K562 (cell line): ENCODE measurements at regions not wholly inside any gene's neighbourhood (a gene's known extent, or its start where the extent isn't known, plus 50 kb on each side); places are given as distances from the start of the nearest gene placed in this dataset.

Experiments used
- ATAC-seq: fragments of 200-7000 bp; cut with Tn5 transposase; 3 replicates; pipeline ENCODE4 v1.9.1; 2020; ENCODE audit warnings: moderate library complexity
- BruUV-seq: library from RNA; stranded (reverse); fragments of 400-500 nt; replicated peaks from 2 replicates; lab custom pipeline; 2021; lab: Mats Ljungman, UMichigan
- CTCF ChIA-PET: fragments of 300-600 bp; formaldehyde crosslinking; extraction: SDS; loops from one replicate; lab custom pipeline; 2021; ENCODE audit warnings: low intra/inter-chr PET ratio; lab: Yijun Ruan, JAX
- POLR2A ChIA-PET: fragments of 300-600, 350-650 bp; sonication (Branson Sonifier 250); formaldehyde crosslinking; extraction: SDS; loops from one replicate; lab custom pipeline; 2021; ENCODE audit warnings: antibody characterized with exemption, inconsistent platforms; lab: Yijun Ruan, JAX
- DNase-seq, 4 experiments: peaks; one replicate each; pipeline versions ENCODE4 v3.0.0 to v3.0.0-alpha.2; 2011 to 2018; ENCODE audit warnings: low spot score in 3 of 4, mixed read lengths in 3 of 4; ENCODE audit errors: extremely low read depth in 1 of 4
- FAIRE-seq: peaks from 2 replicates; lab custom pipeline; 2011; peaks lifted over from hg19 to GRCh38; lab: Jason Lieb, UNC
- H2AFZ ChIP-seq: 2 replicates; pipeline ENCODE4 v1.6.0; 2011; ENCODE audit warnings: low read depth, low read length, control low read depth, inconsistent platforms
- H3K27ac ChIP-seq: fragments of 200-600 bp; 3 replicates; pipeline ENCODE4 v1.8.0; 2011; ENCODE audit warnings: low read depth, mild to moderate bottlenecking, control low read depth, inconsistent platforms, low read length, moderate library complexity, mixed read lengths; ENCODE audit errors: extremely low read depth
- H3K27me3 ChIP-seq, 2 experiments: fragments of 300-600 bp in 1 of 2; 2 replicates in 1 of 2; 3 replicates in 1 of 2; pipeline versions ENCODE4 v1.6.0 to v1.8.0; 2011; ENCODE audit warnings: inconsistent platforms in 2 of 2, low read length in 2 of 2, mild to moderate bottlenecking in 1 of 2, mixed read lengths in 1 of 2, moderate library complexity in 1 of 2; ENCODE audit not compliant: control insufficient read depth in 2 of 2, insufficient read depth in 2 of 2
- H3K36me3 ChIP-seq: fragments of 300-600 bp; 3 replicates; pipeline ENCODE4 v1.8.0; 2011; ENCODE audit warnings: mild to moderate bottlenecking, low read length, inconsistent platforms; ENCODE audit not compliant: control insufficient read depth, insufficient read depth
- H3K4me1 ChIP-seq, 2 experiments: fragments of 200-600 bp in 1 of 2; replicated peaks in 1 of 2; 2 replicates in 1 of 2; 3 replicates in 1 of 2; pipeline versions ENCODE4 v1.5.1 to v1.8.0; 2011; ENCODE audit warnings: inconsistent platforms in 2 of 2, low read length in 2 of 2, mild to moderate bottlenecking in 1 of 2, mixed read lengths in 1 of 2, moderate library complexity in 1 of 2; ENCODE audit not compliant: control insufficient read depth in 2 of 2, insufficient read depth in 2 of 2
- H3K4me2 ChIP-seq: 2 replicates; pipeline ENCODE4 v1.6.1; 2011; ENCODE audit warnings: low read length, control low read depth, inconsistent platforms, mixed read lengths; ENCODE audit not compliant: insufficient read depth
- H3K4me3 ChIP-seq: fragments of 200-600 bp; sonication (generic), shearing (Covaris generic); 2 replicates; pipeline ENCODE4 v1.5.1; 2016; ENCODE audit warnings: control low read depth, inconsistent platforms
- H3K79me2 ChIP-seq: fragments of 200-600 bp; 3 replicates; pipeline ENCODE4 v1.8.0; 2011; ENCODE audit warnings: low read length, inconsistent platforms; ENCODE audit not compliant: control insufficient read depth, insufficient read depth
- H3K9ac ChIP-seq, 2 experiments: 2 replicates each; pipeline versions ENCODE4 v1.6.0 to v1.6.1; 2011; ENCODE audit warnings: low read depth in 2 of 2, low read length in 2 of 2, control low read depth in 1 of 2, inconsistent platforms in 1 of 2, mild to moderate bottlenecking in 1 of 2, mixed read lengths in 1 of 2; ENCODE audit not compliant: insufficient read depth in 1 of 2
- H3K9me1 ChIP-seq: one replicate; pipeline ENCODE4 v1.6.0; 2011; ENCODE audit warnings: inconsistent platforms, mild to moderate bottlenecking, low read length, moderate library complexity; ENCODE audit not compliant: control insufficient read depth, insufficient read depth
- H3K9me3 ChIP-seq: replicated peaks from 2 replicates; pipeline ENCODE4 v1.5.1; 2011; ENCODE audit warnings: low read depth, low read length, inconsistent platforms; ENCODE audit not compliant: control insufficient read depth, insufficient read depth
- H4K20me1 ChIP-seq: replicated peaks from 2 replicates; pipeline ENCODE4 v1.6.1; 2011; ENCODE audit warnings: low read length, inconsistent platforms, mixed read lengths; ENCODE audit not compliant: control insufficient read depth, insufficient read depth
- BRF1 ChIP-seq: IDR thresholded peaks from 3 replicates; pipeline ENCODE4 v1.6.1; 2011; ENCODE audit warnings: borderline replicate concordance, mild to moderate bottlenecking; ENCODE audit not compliant: insufficient read length; ENCODE audit errors: extremely low read depth
- PHTF2 ChIP-seq: fragments of 250-450 bp; sonication (Bioruptor Pico); IDR thresholded peaks from 2 replicates; pipeline ENCODE4 v1.5.0; 2021; ENCODE audit warnings: mild to moderate bottlenecking
- USF2 ChIP-seq: sonication (generic); formaldehyde crosslinking; IDR thresholded peaks from 2 replicates; pipeline ENCODE4 v1.5.0; 2020; ENCODE audit warnings: missing genetic modification reagents
- ZBTB40 ChIP-seq, 2 experiments: fragments of 450-650 bp in 1 of 2; sonication (generic) in 1 of 2; formaldehyde crosslinking in 1 of 2; IDR thresholded peaks; 2 replicates each; pipeline versions ENCODE4 v1.7.1 to v1.9.0; 2016 to 2022; ENCODE audit warnings: inconsistent platforms in 1 of 2, mild to moderate bottlenecking in 1 of 2, missing genetic modification reagents in 1 of 2
- ZNF175 ChIP-seq: fragments of 200-800 bp; sonication (Bioruptor generic); IDR thresholded peaks from 2 replicates; pipeline ENCODE4 v1.6.1; 2016; ENCODE audit warnings: low read depth, mild to moderate bottlenecking, missing genetic modification characterization, missing compliant biosample characterization
- ZNF197 ChIP-seq: fragments of 200-800 bp; sonication (Bioruptor generic); IDR thresholded peaks from 2 replicates; pipeline ENCODE4 v1.6.1; 2016; ENCODE audit warnings: low read depth, missing genetic modification characterization, missing compliant biosample characterization
- ZNF23 ChIP-seq: fragments of 250-450 bp; sonication (Bioruptor Pico); IDR thresholded peaks from 2 replicates; pipeline ENCODE4 v1.4.0; 2020; ENCODE audit warnings: mild to moderate bottlenecking
- ZNF445 ChIP-seq: fragments of 250-450 bp; sonication (Bioruptor Pico); IDR thresholded peaks from 2 replicates; pipeline ENCODE4 v1.4.0; 2020; ENCODE audit warnings: low read depth, mild to moderate bottlenecking, moderate library complexity
- ZNF668 ChIP-seq: fragments of 250-450 bp; sonication (Bioruptor Pico); IDR thresholded peaks from 2 replicates; pipeline ENCODE4 v1.8.0; 2022; ENCODE audit warnings: mild to moderate bottlenecking, inconsistent platforms
- WGBS: fragments of 100-300 bp; shearing (Covaris generic); methylation state at CpG from one replicate; pipeline ENCODE4 v1.1.6; 2016; ENCODE audit warnings: low coverage, mixed read lengths; ENCODE audit not compliant: insufficient coverage; ENCODE audit errors: missing lambda C conversion rate; 5-methylcytosine and 5-hydroxymethylcytosine counted together
- in situ Hi-C: fragments of 300-500 bp; cut with MboI; formaldehyde crosslinking; loops from 4 replicates; pipeline ENCODE4 v1.15.0; 2018; ENCODE audit warnings: inconsistent platforms, mixed read lengths
- intact Hi-C: fragments of 100-400 bp; cut with micrococcal nuclease; formaldehyde crosslinking; loops from 2 replicates; pipeline ENCODE4 v1.14.2; 2022

GRCh38 chr1:76763738-76764137 lies 103.5 kb upstream of the ST6GALNAC5 start:
- no peak overlapping the region for H3K4me3 ChIP-seq
- ATAC-seq (no peak), DNase-seq (no peak), FAIRE-seq (no peak)
- in situ Hi-C loops (no loop called here), intact Hi-C loops (no loop called here)
- H3K27me3 ChIP-seq: no peaks in the 10 kb centered on the region
- WGBS: 0% methylated on average over 3 of the region's 3 CpGs
- no peaks in the 10 kb centered on the region for H3K36me3 ChIP-seq
- H3K9me3 ChIP-seq: no peaks in the 10 kb centered on the region
- no peak overlapping the region for H3K4me2 ChIP-seq
- ChIA-PET CTCF (no interaction called here), POLR2A (no interaction called here)
- H3K79me2 ChIP-seq: no peaks in the 10 kb centered on the region
- no peak overlapping the region for H3K27ac ChIP-seq
- no TSS peak for BruUV-seq
- no peak overlapping the region for H2AFZ ChIP-seq
- H3K4me1 ChIP-seq: no peaks in the 10 kb centered on the region
- TF ChIP-seq ZNF23 (no peak), PHTF2 (CRISPR knock-in tag) (no peak), ZNF445 (no peak), USF2 (CRISPR knock-in tag) (no peak), ZNF668 (CRISPR knock-in tag) (no peak), ZNF197 (no peak), ZBTB40 (IDR thresholded peaks at IDR 0.05) (no peak), ZBTB40 (CRISPR knock-in tag; IDR thresholded peaks at IDR 0.05) (no peak), BRF1 (no peak), ZNF175 (CRISPR knock-in tag) (no peak)
- H3K9ac ChIP-seq: no peak overlapping the region
- H3K9me1 ChIP-seq: no peaks in the 10 kb centered on the region
- H4K20me1 ChIP-seq: no peaks in the 10 kb centered on the region
